HepG2 (cell line): ENCODE measurements at regions not wholly inside any gene's neighbourhood (a gene's known extent, or its start where the extent isn't known, plus 50 kb on each side); places are given as distances from the start of the nearest gene placed in this dataset.

Experiments used
- ATAC-seq: fragments of 200-7000 bp; cut with Tn5 transposase; 3 replicates; pipeline ENCODE4 v1.9.1; 2020; ENCODE audit warnings: mild to moderate bottlenecking, moderate library complexity
- BruUV-seq: library from RNA; stranded (reverse); fragments of 400-500 nt; replicated peaks from 2 replicates; lab custom pipeline; 2021; lab: Mats Ljungman, UMichigan
- CTCF ChIA-PET: fragments of 300-600 bp; formaldehyde crosslinking; extraction: SDS; loops from one replicate; lab custom pipeline; 2021; ENCODE audit warnings: low total read pairs, inconsistent platforms, low intra/inter-chr PET ratio; lab: Yijun Ruan, JAX
- POLR2A ChIA-PET: fragments of 350-600 bp; sonication (Branson Sonifier 250); formaldehyde crosslinking; loops from one replicate; lab custom pipeline; 2020; ENCODE audit warnings: antibody characterized with exemption, inconsistent platforms; lab: Yijun Ruan, JAX
- DNase-seq: peaks from one replicate; pipeline ENCODE4 v3.0.0-alpha.2; 2015; ENCODE audit warnings: low spot score
- FAIRE-seq: peaks from 3 replicates; lab custom pipeline; 2011; peaks lifted over from hg19 to GRCh38; lab: Jason Lieb, UNC
- H2AFZ ChIP-seq: one replicate; pipeline ENCODE4 v1.6.1; 2011; ENCODE audit warnings: low read length, inconsistent platforms
- H3K27ac ChIP-seq: fragments of 300-600 bp; 3 replicates; pipeline ENCODE4 v1.8.0; 2011; ENCODE audit warnings: mixed run types, mild to moderate bottlenecking, mixed read lengths, low read length, inconsistent platforms; ENCODE audit not compliant: insufficient read depth; ENCODE audit errors: extremely low read length
- H3K27me3 ChIP-seq, 2 experiments: fragments of 200-600 bp in 1 of 2; 2 replicates in 1 of 2; 3 replicates in 1 of 2; pipeline versions ENCODE4 v1.6.0 to v1.8.0; 2011; ENCODE audit warnings: low read length in 2 of 2, mild to moderate bottlenecking in 2 of 2, moderate library complexity in 2 of 2, inconsistent platforms in 1 of 2; ENCODE audit not compliant: insufficient read depth in 2 of 2, control insufficient read depth in 1 of 2
- H3K36me3 ChIP-seq, 2 experiments: fragments of 200-600 bp in 1 of 2; replicated peaks in 1 of 2; 2 replicates in 1 of 2; 3 replicates in 1 of 2; pipeline versions ENCODE4 v1.5.1 to v1.8.0; 2011; ENCODE audit warnings: low read length in 2 of 2, inconsistent platforms in 1 of 2; ENCODE audit not compliant: insufficient read depth in 2 of 2, control insufficient read depth in 1 of 2
- H3K4me1 ChIP-seq: 2 replicates; pipeline ENCODE4 v1.5.1; 2012; ENCODE audit warnings: low read length, inconsistent platforms; ENCODE audit not compliant: insufficient read depth
- H3K4me2 ChIP-seq: 2 replicates; pipeline ENCODE4 v1.6.0; 2011; ENCODE audit warnings: low read depth, low read length, inconsistent platforms
- H3K4me3 ChIP-seq, 3 experiments: fragments of 200-600 bp in 1 of 3; sonication (generic), shearing (Covaris generic) in 1 of 3; replicated peaks in 1 of 3; 2 replicates each; pipeline ENCODE4 v1.5.1; 2011 to 2016; ENCODE audit warnings: low read length in 3 of 3, inconsistent platforms in 2 of 3, low read depth in 2 of 3, mild to moderate bottlenecking in 2 of 3, control low read depth in 1 of 3, mixed read lengths in 1 of 3; ENCODE audit not compliant: insufficient read depth in 1 of 3
- H3K79me2 ChIP-seq: one replicate; pipeline ENCODE4 v1.6.1; 2011; ENCODE audit warnings: low read length, inconsistent platforms; ENCODE audit not compliant: insufficient read depth
- H3K9ac ChIP-seq: 2 replicates; pipeline ENCODE4 v1.6.0; 2011; ENCODE audit warnings: mild to moderate bottlenecking, low read depth, low read length, inconsistent platforms; ENCODE audit not compliant: insufficient read depth
- H3K9me3 ChIP-seq: 2 replicates; pipeline ENCODE4 v1.5.1; 2012; ENCODE audit warnings: mild to moderate bottlenecking, low read length
- H4K20me1 ChIP-seq: 2 replicates; pipeline ENCODE4 v1.6.0; 2011; ENCODE audit warnings: inconsistent platforms, mild to moderate bottlenecking, low read length, moderate library complexity; ENCODE audit not compliant: insufficient read depth
- ATRX ChIP-seq: sonication (generic); formaldehyde crosslinking; IDR thresholded peaks from 2 replicates; pipeline ENCODE4 v1.4.0; 2020; ENCODE audit warnings: missing genetic modification reagents, borderline replicate concordance
- GATAD2A ChIP-seq: IDR thresholded peaks from 2 replicates; pipeline ENCODE4 v1.6.1; 2016
- GPN1 ChIP-seq: sonication (generic); formaldehyde crosslinking; IDR thresholded peaks from 2 replicates; pipeline ENCODE4 v1.5.1; 2020; ENCODE audit warnings: missing genetic modification reagents, borderline replicate concordance
- JDP2 ChIP-seq: sonication (generic); formaldehyde crosslinking; IDR thresholded peaks from 2 replicates; pipeline ENCODE4 v1.8.1; 2022; ENCODE audit warnings: missing genetic modification reagents, borderline replicate concordance
- KDM2A ChIP-seq: sonication (generic); formaldehyde crosslinking; IDR thresholded peaks from 2 replicates; pipeline ENCODE4 v1.4.0; 2020; ENCODE audit warnings: low read depth, missing genetic modification reagents, borderline replicate concordance
- NFRKB ChIP-seq: fragments of 450-650 bp; IDR thresholded peaks from 2 replicates; pipeline ENCODE4 v1.6.1; 2017
- PREB ChIP-seq: sonication (generic); formaldehyde crosslinking; IDR thresholded peaks from 2 replicates; pipeline ENCODE4 v1.4.0; 2020; ENCODE audit warnings: missing genetic modification reagents
- SNRNP70 ChIP-seq: fragments of 200-400 bp; formaldehyde crosslinking; IDR thresholded peaks from 2 replicates; pipeline ENCODE4 v1.6.1; 2017; ENCODE audit warnings: mild to moderate bottlenecking, low read depth, low read length, moderate library complexity
- ZBTB1 ChIP-seq: sonication (generic); formaldehyde crosslinking; IDR thresholded peaks from 2 replicates; pipeline ENCODE4 v1.4.0; 2020; ENCODE audit warnings: missing genetic modification reagents, borderline replicate concordance
- ZBTB21 ChIP-seq: sonication (generic); formaldehyde crosslinking; IDR thresholded peaks from 2 replicates; pipeline ENCODE4 v1.4.0; 2020; ENCODE audit warnings: missing genetic modification reagents
- ZFP37 ChIP-seq: sonication (generic); formaldehyde crosslinking; IDR thresholded peaks from 2 replicates; pipeline ENCODE4 v1.4.0; 2020; ENCODE audit warnings: missing genetic modification reagents, borderline replicate concordance
- ZFP41 ChIP-seq: sonication (generic); formaldehyde crosslinking; IDR thresholded peaks from 2 replicates; pipeline ENCODE4 v1.4.0; 2020; ENCODE audit warnings: mild to moderate bottlenecking, missing genetic modification reagents, borderline replicate concordance
- ZNF276 ChIP-seq: sonication (generic); formaldehyde crosslinking; IDR thresholded peaks from 2 replicates; pipeline ENCODE4 v1.4.0; 2020; ENCODE audit warnings: mild to moderate bottlenecking, low read depth, missing genetic modification reagents
- ZNF615 ChIP-seq: sonication (generic); formaldehyde crosslinking; IDR thresholded peaks from 2 replicates; pipeline ENCODE4 v1.5.0; 2020; ENCODE audit warnings: mild to moderate bottlenecking, missing genetic modification reagents, borderline replicate concordance
- ZNF691 ChIP-seq: sonication (generic); formaldehyde crosslinking; IDR thresholded peaks from 2 replicates; pipeline ENCODE4 v1.4.0; 2020; ENCODE audit warnings: missing genetic modification reagents, low read depth, mild to moderate bottlenecking, borderline replicate concordance
- ZNF746 ChIP-seq: sonication (generic); formaldehyde crosslinking; IDR thresholded peaks from 2 replicates; pipeline ENCODE4 v1.8.0; 2022; ENCODE audit warnings: mild to moderate bottlenecking, missing genetic modification reagents
- ZSCAN12 ChIP-seq: sonication (generic); formaldehyde crosslinking; IDR thresholded peaks from 2 replicates; pipeline ENCODE4 v1.9.0; 2021; ENCODE audit warnings: mild to moderate bottlenecking, missing genetic modification reagents
- WGBS: methylation state at CpG from one replicate; pipeline ENCODE4 v1.1.6; 2017; ENCODE audit warnings: low lambda C conversion rate; 5-methylcytosine and 5-hydroxymethylcytosine counted together
- in situ Hi-C: cut with HindIII; loops from 2 replicates; pipeline ENCODE4 v1.10.0; 2017; ENCODE audit warnings: low pct_unique_long_range_greater_than_20kb; ENCODE audit not compliant: extremely low pct_ligation_motif_present
- intact Hi-C: fragments of 100-400 bp; cut with micrococcal nuclease; formaldehyde crosslinking; loops from one replicate; pipeline ENCODE4 v1.10.0; 2022; ENCODE audit not compliant: unreplicated experiment
- TF ChIP-seq, protein P1 (sequence below): sonication (generic); formaldehyde crosslinking; IDR thresholded peaks from 2 replicates; pipeline ENCODE4 v1.4.0; 2020; ENCODE audit warnings: mild to moderate bottlenecking, missing genetic modification reagents
- TF ChIP-seq, protein P2 (sequence below): sonication (generic); formaldehyde crosslinking; IDR thresholded peaks from 2 replicates; pipeline ENCODE4 v1.5.0; 2020; ENCODE audit warnings: missing genetic modification reagents

- WGBS: 9% methylated on average over 4 of the region's 6 CpGs
- no peak for DNase-seq
- H2AFZ ChIP-seq: no peak overlapping the region
- in situ Hi-C loops (no loop called here), intact Hi-C loops (no loop called here)
- no peak overlapping the region for H3K9ac ChIP-seq
- H3K27ac ChIP-seq: no peak overlapping the region
- no peaks in the 10 kb centered on the region for H3K4me1 ChIP-seq
- no peak for FAIRE-seq
- TF ChIP-seq, protein P1, sequence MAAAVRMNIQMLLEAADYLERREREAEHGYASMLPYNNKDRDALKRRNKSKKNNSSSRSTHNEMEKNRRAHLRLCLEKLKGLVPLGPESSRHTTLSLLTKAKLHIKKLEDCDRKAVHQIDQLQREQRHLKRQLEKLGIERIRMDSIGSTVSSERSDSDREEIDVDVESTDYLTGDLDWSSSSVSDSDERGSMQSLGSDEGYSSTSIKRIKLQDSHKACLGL (CRISPR knock-in tag): no peak
- TF ChIP-seq, protein P2, sequence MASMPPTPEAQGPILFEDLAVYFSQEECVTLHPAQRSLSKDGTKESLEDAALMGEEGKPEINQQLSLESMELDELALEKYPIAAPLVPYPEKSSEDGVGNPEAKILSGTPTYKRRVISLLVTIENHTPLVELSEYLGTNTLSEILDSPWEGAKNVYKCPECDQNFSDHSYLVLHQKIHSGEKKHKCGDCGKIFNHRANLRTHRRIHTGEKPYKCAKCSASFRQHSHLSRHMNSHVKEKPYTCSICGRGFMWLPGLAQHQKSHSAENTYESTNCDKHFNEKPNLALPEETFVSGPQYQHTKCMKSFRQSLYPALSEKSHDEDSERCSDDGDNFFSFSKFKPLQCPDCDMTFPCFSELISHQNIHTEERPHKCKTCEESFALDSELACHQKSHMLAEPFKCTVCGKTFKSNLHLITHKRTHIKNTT (CRISPR knock-in tag): no peak
- no peak for TF ChIP-seq GPN1
- no peak for TF ChIP-seq KDM2A (CRISPR knock-in tag)
- TF ChIP-seq PREB (CRISPR knock-in tag): no peak
- no peak for TF ChIP-seq SNRNP70
- no peak for TF ChIP-seq ATRX (CRISPR knock-in tag)
- no peak for TF ChIP-seq ZNF691 (CRISPR knock-in tag)
- no peak for TF ChIP-seq ZFP41 (CRISPR knock-in tag)
- no peak for TF ChIP-seq ZNF276 (CRISPR knock-in tag)
- no peak for TF ChIP-seq NFRKB
- no peak for TF ChIP-seq ZFP37 (CRISPR knock-in tag)
- TF ChIP-seq GATAD2A (CRISPR knock-in tag): no peak
- TF ChIP-seq ZBTB21: no peak
- TF ChIP-seq JDP2 (CRISPR knock-in tag): no peak
- TF ChIP-seq ZSCAN12 (CRISPR knock-in tag): no peak
- TF ChIP-seq ZNF615 (CRISPR knock-in tag): no peak
- TF ChIP-seq ZNF746 (CRISPR knock-in tag): no peak
- no peak for TF ChIP-seq ZBTB1 (CRISPR knock-in tag)
- POLR2A ChIA-PET: no interaction called here
- H3K9me3 ChIP-seq: no peaks in the 10 kb centered on the region
- no peak overlapping the region for H3K4me2 ChIP-seq
- no peak overlapping the region for H3K4me3 ChIP-seq
- CTCF ChIA-PET: no interaction called here
- no peak for ATAC-seq
- H4K20me1 ChIP-seq: no peaks in the 10 kb centered on the region
- H3K27me3 ChIP-seq: peaks cover 0 to 16% of the 10 kb centered on the region in 2 experiments; a peak in 2 of 5 replicates
- H3K79me2 ChIP-seq: no peaks in the 10 kb centered on the region
- no peaks in the 10 kb centered on the region for H3K36me3 ChIP-seq
- BruUV-seq: no TSS peak
Measured at GRCh38 chr10:47245731-47246350, 54.2 kb upstream of the GDF10 start.
